ENCODE measurements at regions not wholly inside any gene's neighbourhood (a gene's known extent, or its start where the extent isn't known, plus 50 kb on each side); places are given as distances from the start of the nearest gene placed in this dataset.

DNA sequence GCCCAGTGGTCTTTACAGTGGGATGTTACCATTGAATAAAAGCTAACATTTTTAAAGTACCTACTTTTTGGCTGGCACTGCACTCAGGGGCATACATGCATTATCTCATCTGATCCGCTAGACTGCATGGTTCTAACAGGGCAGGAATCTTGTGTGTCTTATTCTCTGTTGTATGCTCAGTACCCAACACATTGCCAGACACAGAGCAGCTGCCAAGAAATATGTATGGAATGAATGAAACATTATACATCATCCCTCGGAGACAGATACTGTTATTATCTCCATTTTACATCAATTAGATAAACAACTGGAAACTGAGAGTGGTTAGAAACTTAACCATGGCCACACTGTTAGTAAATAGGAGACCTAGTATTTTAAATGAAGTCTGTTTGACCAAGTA lies 74.1 kb upstream of the CDH11 start:
- Histone ChIP-seq H3K36me3 (no peaks in the 10 kb centered on the region), H3K4me1 (peaks cover 0 to 13% (median 4%) of the 10 kb centered on the region in 4 donors), H3K4me3 (no peak overlapping the region), H3K27me3 (no peaks in the 10 kb centered on the region), H3K9me3 (no peaks in the 10 kb centered on the region), H3K27ac (no peak overlapping the region)
- TF ChIP-seq POLR2A (IDR thresholded peaks at IDR 0.05) (no peak), POLR2AphosphoS5 (IDR thresholded peaks at IDR 0.05) (no peak), EP300 (IDR thresholded peaks at IDR 0.05) (no peak)
- TF ChIP-seq, protein P1, sequence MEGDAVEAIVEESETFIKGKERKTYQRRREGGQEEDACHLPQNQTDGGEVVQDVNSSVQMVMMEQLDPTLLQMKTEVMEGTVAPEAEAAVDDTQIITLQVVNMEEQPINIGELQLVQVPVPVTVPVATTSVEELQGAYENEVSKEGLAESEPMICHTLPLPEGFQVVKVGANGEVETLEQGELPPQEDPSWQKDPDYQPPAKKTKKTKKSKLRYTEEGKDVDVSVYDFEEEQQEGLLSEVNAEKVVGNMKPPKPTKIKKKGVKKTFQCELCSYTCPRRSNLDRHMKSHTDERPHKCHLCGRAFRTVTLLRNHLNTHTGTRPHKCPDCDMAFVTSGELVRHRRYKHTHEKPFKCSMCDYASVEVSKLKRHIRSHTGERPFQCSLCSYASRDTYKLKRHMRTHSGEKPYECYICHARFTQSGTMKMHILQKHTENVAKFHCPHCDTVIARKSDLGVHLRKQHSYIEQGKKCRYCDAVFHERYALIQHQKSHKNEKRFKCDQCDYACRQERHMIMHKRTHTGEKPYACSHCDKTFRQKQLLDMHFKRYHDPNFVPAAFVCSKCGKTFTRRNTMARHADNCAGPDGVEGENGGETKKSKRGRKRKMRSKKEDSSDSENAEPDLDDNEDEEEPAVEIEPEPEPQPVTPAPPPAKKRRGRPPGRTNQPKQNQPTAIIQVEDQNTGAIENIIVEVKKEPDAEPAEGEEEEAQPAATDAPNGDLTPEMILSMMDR (IDR thresholded peaks at IDR 0.05) = no peak
- no peak for DNase-seq
- intact Hi-C loops (cut with DNase I) = no loop called here
- WGBS, 2 donors = 31 to 66% methylated on average over 2 of the region's 2 CpGs

- H3K27me3 ChIP-seq = no peaks in the 10 kb centered on the region
- DNase-seq = no peak
- no peaks in the 10 kb centered on the region for H3K9me3 ChIP-seq
- 64 to 75% methylated on average over 3 of the region's 3 CpGs for WGBS, 2 donors
- TF ChIP-seq POLR2AphosphoS5 (IDR thresholded peaks at IDR 0.05) = peak; percentile 8 to 87 (median 69)
- TF ChIP-seq, protein P1 (IDR thresholded peaks at IDR 0.05) = no peak
- intact Hi-C loops (cut with DNase I) = no loop called here
- H3K4me1 ChIP-seq = peaks cover 0 to 14% (median 9%) of the 10 kb centered on the region in 4 donors
- H3K36me3 ChIP-seq = no peaks in the 10 kb centered on the region
- H3K4me3 ChIP-seq = no peak overlapping the region
- peak overlapping the region in 1 of 4 donors; percentile 27 for H3K27ac ChIP-seq
Observed at GRCh38 chr16:65185241-65185778, 63.4 kb upstream of the CDH11 start.

DNA sequence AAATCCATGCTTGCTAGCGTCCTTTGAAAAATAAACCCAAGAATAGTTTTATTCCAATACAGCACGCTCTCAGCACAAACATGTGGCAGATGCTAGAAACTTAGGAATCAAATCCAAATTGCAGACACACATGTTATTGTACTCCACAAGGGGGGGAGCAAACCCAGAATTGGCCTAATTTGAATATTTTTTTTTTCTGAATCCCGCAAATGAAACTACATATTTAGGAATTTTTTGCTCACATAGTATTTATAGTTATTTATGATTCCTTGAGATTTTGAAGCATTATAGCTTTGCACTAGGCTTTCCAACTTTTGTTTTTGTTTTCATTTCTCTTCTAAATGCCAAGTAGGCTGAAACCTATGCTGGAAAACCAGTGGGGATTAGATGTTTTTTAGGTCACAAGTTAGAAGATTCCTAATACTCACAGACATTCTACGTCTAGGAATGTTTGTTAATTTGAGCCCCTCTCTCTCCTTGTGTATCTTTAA lies 59.3 kb upstream of the CDH11 start:
- 63 to 66% methylated on average over 4 of the region's 4 CpGs for WGBS, 2 donors
- intact Hi-C loops (cut with DNase I) = no loop called here

DNA sequence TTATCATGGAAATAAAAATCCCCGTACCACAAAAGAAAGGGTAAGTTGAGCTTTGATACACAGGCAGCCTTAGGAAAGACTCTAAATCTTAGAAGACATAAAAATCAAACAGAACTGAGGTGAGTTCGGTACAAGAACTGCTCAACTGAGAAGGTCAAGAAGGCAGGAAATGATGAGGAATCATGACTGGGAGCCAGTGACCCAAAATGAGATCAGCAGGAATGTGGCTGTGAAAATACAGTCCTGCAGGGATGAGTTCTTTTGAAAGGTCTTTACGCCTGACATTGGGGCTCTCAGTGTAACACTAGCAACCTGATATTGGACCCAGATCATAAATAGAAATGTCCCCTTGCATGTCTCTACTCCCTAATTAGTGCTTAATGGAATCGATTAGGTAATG lies 56.3 kb upstream of the CDH11 start:
- 73 to 86% methylated on average over 4 of the region's 4 CpGs for WGBS, 2 donors
- no peak overlapping the region for H3K4me3 ChIP-seq
- no peaks in the 10 kb centered on the region for H3K9me3 ChIP-seq
- no peaks in the 10 kb centered on the region for H3K27me3 ChIP-seq
- no peaks in the 10 kb centered on the region for H3K36me3 ChIP-seq
- no peak overlapping the region for H3K27ac ChIP-seq
- DNase-seq = no peak
- intact Hi-C loops (cut with DNase I) = no loop called here
- no peaks in the 10 kb centered on the region for H3K4me1 ChIP-seq
- TF ChIP-seq, protein P1 (IDR thresholded peaks at IDR 0.05) = no peak
- TF ChIP-seq EP300 (IDR thresholded peaks at IDR 0.05) (no peak), POLR2A (IDR thresholded peaks at IDR 0.05) (no peak), POLR2AphosphoS5 (IDR thresholded peaks at IDR 0.05) (no peak)

More for the DNA sequence above, 59.3 kb upstream of the CDH11 start:
- Histone ChIP-seq H3K36me3 (no peaks in the 10 kb centered on the region), H3K4me1 (peaks cover 0 to 14% (median 9%) of the 10 kb centered on the region in 4 donors), H3K27ac (no peak overlapping the region), H3K4me3 (no peak overlapping the region), H3K27me3 (no peaks in the 10 kb centered on the region), H3K9me3 (no peaks in the 10 kb centered on the region)
- TF ChIP-seq EP300 (IDR thresholded peaks at IDR 0.05) (no peak), POLR2A (IDR thresholded peaks at IDR 0.05) (no peak), POLR2AphosphoS5 (IDR thresholded peaks at IDR 0.05) (no peak)
- TF ChIP-seq, protein P1 (IDR thresholded peaks at IDR 0.05) = no peak
- DNase-seq = no peak

- intact Hi-C loops (cut with DNase I) = no loop called here
- no peak for TF ChIP-seq EP300 (IDR thresholded peaks at IDR 0.05)
- no peak for TF ChIP-seq POLR2A (IDR thresholded peaks at IDR 0.05)
- TF ChIP-seq, protein P1 (IDR thresholded peaks at IDR 0.05) = no peak
- TF ChIP-seq POLR2AphosphoS5 (IDR thresholded peaks at IDR 0.05) = peak in 3 of 4 donors; percentile 51 to 77 (median 68)
- Histone ChIP-seq H3K9me3 (no peaks in the 10 kb centered on the region), H3K27me3 (no peaks in the 10 kb centered on the region), H3K4me1 (no peaks in the 10 kb centered on the region), H3K36me3 (no peaks in the 10 kb centered on the region), H3K4me3 (no peak overlapping the region), H3K27ac (no peak overlapping the region)
- DNase-seq = peak; percentile 82
- 44 to 53% methylated on average over 6 of the region's 6 CpGs for WGBS, 2 donors
Observed at GRCh38 chr16:65176603-65177002, 54.7 kb upstream of the CDH11 start.
